SK-N-SH (cell line): ENCODE measurements at regions not wholly inside any gene's neighbourhood (a gene's known extent, or its start where the extent isn't known, plus 50 kb on each side); places are given as distances from the start of the nearest gene placed in this dataset.

Source experiments
- CTCF ChIA-PET: fragments of 300-600, 350-600 bp; formaldehyde crosslinking; extraction: SDS; loops from one replicate; lab custom pipeline; 2021; lab: Yijun Ruan, JAX
- POLR2A ChIA-PET: fragments of 350-600 bp; sonication (Branson Sonifier 250); formaldehyde crosslinking; extraction: SDS; loops from one replicate; lab custom pipeline; 2020; ENCODE audit warnings: antibody characterized with exemption, inconsistent platforms; lab: Yijun Ruan, JAX
- DNase-seq: peaks from one replicate; pipeline ENCODE4 v3.0.0; 2012
- H2AFZ ChIP-seq: fragments of 200-600 bp; sonication (generic); 2 replicates; pipeline ENCODE4 v1.8.1; 2016; ENCODE audit warnings: antibody characterized with exemption, mild to moderate bottlenecking, low read depth
- H3F3A ChIP-seq: fragments of 200-600 bp; sonication (generic); replicated peaks from 2 replicates; pipeline ENCODE3; 2016; ENCODE audit warnings: antibody characterized with exemption, mild to moderate bottlenecking; ENCODE audit not compliant: insufficient read depth
- H3K27ac ChIP-seq, 2 experiments: fragments of 200-500 bp in 1 of 2; fragments of 200-600 bp in 1 of 2; sonication (Bioruptor generic) in 1 of 2; sonication (generic), shearing (Covaris generic) in 1 of 2; 2 replicates each; pipeline versions ENCODE4 v1.5.1 to v1.6.1; 2014 to 2016; ENCODE audit warnings: low read depth in 2 of 2, inconsistent platforms in 1 of 2, low read length in 1 of 2, mild to moderate bottlenecking in 1 of 2, mixed read lengths in 1 of 2
- H3K27me3 ChIP-seq: fragments of 200-600 bp; sonication (generic), shearing (Covaris generic); 2 replicates; pipeline ENCODE4 v1.6.1; 2016; ENCODE audit warnings: mixed run types; ENCODE audit not compliant: insufficient read depth
- H3K36me3 ChIP-seq, 2 experiments: fragments of 200-500 bp in 1 of 2; fragments of 200-600 bp in 1 of 2; sonication (Bioruptor generic) in 1 of 2; sonication (generic) in 1 of 2; replicated peaks in 1 of 2; 2 replicates each; pipeline versions ENCODE3 to v1.5.1; 2014 to 2016; ENCODE audit warnings: low read length in 1 of 2, mild to moderate bottlenecking in 1 of 2; ENCODE audit not compliant: insufficient read depth in 2 of 2, control insufficient read depth in 1 of 2
- H3K4me1 ChIP-seq, 2 experiments: fragments of 200-500 bp in 1 of 2; fragments of 200-600 bp in 1 of 2; sonication (Bioruptor generic) in 1 of 2; sonication (generic), shearing (Covaris generic) in 1 of 2; 2 replicates each; pipeline versions ENCODE4 v1.5.1 to v1.6.1; 2014 to 2016; ENCODE audit warnings: low read depth in 1 of 2, low read length in 1 of 2, mixed run types in 1 of 2; ENCODE audit not compliant: insufficient read depth in 2 of 2, control insufficient read depth in 1 of 2
- H3K4me2 ChIP-seq: fragments of 200-600 bp; sonication (generic), shearing (Covaris generic); 2 replicates; pipeline ENCODE4 v1.6.1; 2017; ENCODE audit warnings: mixed run types
- H3K4me3 ChIP-seq, 2 experiments: fragments of 200-500 bp in 1 of 2; fragments of 200-600 bp in 1 of 2; sonication (Bioruptor generic) in 1 of 2; sonication (generic), shearing (Covaris generic) in 1 of 2; 2 replicates each; pipeline versions ENCODE4 v1.5.1 to v1.8.1; 2014 to 2016; ENCODE audit warnings: low read depth in 2 of 2, inconsistent platforms in 1 of 2, low read length in 1 of 2, mild to moderate bottlenecking in 1 of 2, mixed read lengths in 1 of 2, moderate library complexity in 1 of 2
- H3K79me2 ChIP-seq: fragments of 200-600 bp; sonication (generic); 2 replicates; pipeline ENCODE4 v1.8.1; 2017; ENCODE audit warnings: mild to moderate bottlenecking; ENCODE audit not compliant: insufficient read depth
- H3K9ac ChIP-seq: fragments of 200-600 bp; sonication (generic); 2 replicates; pipeline ENCODE4 v1.6.1; 2017; ENCODE audit warnings: mixed run types
- H3K9me2 ChIP-seq: fragments of 200-600 bp; sonication (generic); 2 replicates; pipeline ENCODE4 v1.6.1; 2017; ENCODE audit warnings: mixed run types
- H3K9me3 ChIP-seq: fragments of 200-600 bp; sonication (generic); 2 replicates; pipeline ENCODE4 v1.6.1; 2017; ENCODE audit warnings: mixed run types, mild to moderate bottlenecking, moderate library complexity
- H4K20me1 ChIP-seq: fragments of 200-600 bp; sonication (generic); 2 replicates; pipeline ENCODE4 v1.6.1; 2017; ENCODE audit warnings: mild to moderate bottlenecking, mixed run types; ENCODE audit not compliant: insufficient read depth
- ELF1 ChIP-seq: IDR thresholded peaks from 2 replicates; pipeline ENCODE4 v1.4.0; 2012
- EP300 ChIP-seq, 2 experiments: IDR thresholded peaks; 2 replicates each; pipeline versions ENCODE4 v1.4.0 to v1.6.1; 2012; ENCODE audit warnings: borderline replicate concordance in 1 of 2, low read depth in 1 of 2, low read length in 1 of 2
- EZH2phosphoT487 ChIP-seq: fragments of 200-600 bp; sonication (generic); IDR thresholded peaks from 2 replicates; pipeline ENCODE4 v1.6.1; 2017; ENCODE audit warnings: low read depth, mixed run types, mild to moderate bottlenecking, antibody characterized with exemption, moderate library complexity, borderline replicate concordance
- FOSL2 ChIP-seq: IDR thresholded peaks from 2 replicates; pipeline ENCODE4 v1.4.0; 2012; ENCODE audit warnings: low read depth, mild to moderate bottlenecking, moderate library complexity, borderline replicate concordance
- FOXM1 ChIP-seq: IDR thresholded peaks from 2 replicates; pipeline ENCODE4 v1.4.0; 2012; ENCODE audit warnings: low read depth, mild to moderate bottlenecking
- PBX3 ChIP-seq: IDR thresholded peaks from 2 replicates; pipeline ENCODE4; 2012
- RCOR1 ChIP-seq: fragments of 150-350 bp; IDR thresholded peaks from 2 replicates; pipeline ENCODE4 v1.6.1; 2017; ENCODE audit warnings: antibody characterized with exemption, low read length
- TAF1 ChIP-seq: IDR thresholded peaks from 2 replicates; pipeline ENCODE4 v1.6.1; 2012; ENCODE audit warnings: low read depth, mild to moderate bottlenecking, low read length, moderate library complexity, borderline replicate concordance
- TEAD4 ChIP-seq: IDR thresholded peaks from 2 replicates; pipeline ENCODE4 v1.4.0; 2012; ENCODE audit warnings: mild to moderate bottlenecking, borderline replicate concordance; ENCODE audit not compliant: insufficient read depth
- WGBS: methylation state at CpG from one replicate; pipeline ENCODE4 v1.1.6; 2017; ENCODE audit warnings: low lambda C conversion rate; 5-methylcytosine and 5-hydroxymethylcytosine counted together
- TF ChIP-seq, protein P1 (sequence below): IDR thresholded peaks from 2 replicates; pipeline ENCODE4 v1.4.0; 2012; ENCODE audit warnings: low read depth

DNA sequence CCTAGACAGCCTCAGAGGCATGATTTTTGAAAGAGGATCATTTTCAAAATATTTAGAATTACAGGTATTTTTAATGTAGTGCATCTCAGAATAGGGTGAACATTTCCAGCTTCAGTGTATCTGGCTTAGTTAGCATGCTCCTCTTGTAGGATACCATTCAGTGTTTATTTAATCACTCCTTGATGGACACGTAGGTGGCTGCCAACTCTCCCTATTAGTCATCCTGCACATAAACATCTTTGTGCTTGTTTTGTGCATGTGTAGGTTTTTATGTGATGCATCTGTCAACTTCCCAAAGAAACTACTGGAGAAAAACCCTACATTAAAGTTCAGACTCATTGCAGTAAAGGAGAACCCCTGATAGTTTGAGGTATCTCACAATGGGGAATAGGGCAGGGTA lies 52.5 kb upstream of the RBM19 start:
- H3K27me3 ChIP-seq: no peaks in the 10 kb centered on the region; the same call in none of the 2 replicates
- H2AFZ ChIP-seq: no peak overlapping the region
- no peak overlapping the region for H3K4me2 ChIP-seq
- no peaks in the 10 kb centered on the region for H3K9me2 ChIP-seq
- TF ChIP-seq ELF1 (no peak), TEAD4 (no peak), TAF1 (no peak), EP300 (IDR thresholded peaks at IDR 0.05; ENCODE audit: borderline replicate concordance in 1 of 2, low read depth in 1 of 2, low read length in 1 of 2) (no peak), RCOR1 (no peak), EZH2phosphoT487 (no peak), FOSL2 (no peak), FOXM1 (no peak), PBX3 (no peak)
- TF ChIP-seq, protein P1, sequence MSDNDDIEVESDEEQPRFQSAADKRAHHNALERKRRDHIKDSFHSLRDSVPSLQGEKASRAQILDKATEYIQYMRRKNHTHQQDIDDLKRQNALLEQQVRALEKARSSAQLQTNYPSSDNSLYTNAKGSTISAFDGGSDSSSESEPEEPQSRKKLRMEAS: no peak
- ChIA-PET POLR2A (no interaction called here), CTCF (no interaction called here)
- 5% methylated on average over 1 of the region's 1 CpG for WGBS
- H3F3A ChIP-seq: no peaks in the 10 kb centered on the region
- no peak for DNase-seq
- H3K4me1 ChIP-seq: no peaks in the 10 kb centered on the region
- H3K27ac ChIP-seq: no peak overlapping the region
- H3K79me2 ChIP-seq: no peaks in the 10 kb centered on the region
- H3K9ac ChIP-seq: no peak overlapping the region
- no peaks in the 10 kb centered on the region for H4K20me1 ChIP-seq
- H3K9me3 ChIP-seq: no peaks in the 10 kb centered on the region
- no peaks in the 10 kb centered on the region for H3K36me3 ChIP-seq
- no peak overlapping the region for H3K4me3 ChIP-seq
